ENCODE measurements at regions not wholly inside any gene's neighbourhood (a gene's known extent, or its start where the extent isn't known, plus 50 kb on each side); places are given as distances from the start of the nearest gene placed in this dataset.

DNA sequence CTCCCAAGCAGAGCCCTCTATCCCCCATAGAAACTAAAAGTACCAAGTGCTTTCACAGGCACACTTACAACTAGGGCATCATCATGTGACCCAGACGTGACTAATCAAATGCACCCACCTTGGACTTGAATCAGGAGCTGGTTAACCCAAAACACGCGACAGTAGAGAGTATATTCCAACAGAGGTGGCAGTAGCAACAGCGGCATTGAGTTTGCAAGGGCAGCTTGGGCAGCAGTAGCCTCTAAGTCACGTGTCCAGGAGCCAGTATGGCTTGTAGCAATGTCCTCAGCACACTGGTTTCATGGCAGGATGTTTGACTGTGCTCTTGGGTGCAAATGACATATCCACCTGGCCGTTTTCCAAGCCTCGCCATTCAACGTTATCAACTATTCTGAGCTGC, 73.4 kb upstream of the DNAH5 start:
- H3K9me3 ChIP-seq = peaks cover 0 to 4% (median 0%) of the 10 kb centered on the region in 8 donors
- WGBS, 5 donors = 72 to 77% (median 74%) methylated on average over 8 of the region's 8 CpGs
- TF ChIP-seq POLR2A (IDR thresholded peaks at IDR 0.05) = no peak
- TF ChIP-seq, protein P1, sequence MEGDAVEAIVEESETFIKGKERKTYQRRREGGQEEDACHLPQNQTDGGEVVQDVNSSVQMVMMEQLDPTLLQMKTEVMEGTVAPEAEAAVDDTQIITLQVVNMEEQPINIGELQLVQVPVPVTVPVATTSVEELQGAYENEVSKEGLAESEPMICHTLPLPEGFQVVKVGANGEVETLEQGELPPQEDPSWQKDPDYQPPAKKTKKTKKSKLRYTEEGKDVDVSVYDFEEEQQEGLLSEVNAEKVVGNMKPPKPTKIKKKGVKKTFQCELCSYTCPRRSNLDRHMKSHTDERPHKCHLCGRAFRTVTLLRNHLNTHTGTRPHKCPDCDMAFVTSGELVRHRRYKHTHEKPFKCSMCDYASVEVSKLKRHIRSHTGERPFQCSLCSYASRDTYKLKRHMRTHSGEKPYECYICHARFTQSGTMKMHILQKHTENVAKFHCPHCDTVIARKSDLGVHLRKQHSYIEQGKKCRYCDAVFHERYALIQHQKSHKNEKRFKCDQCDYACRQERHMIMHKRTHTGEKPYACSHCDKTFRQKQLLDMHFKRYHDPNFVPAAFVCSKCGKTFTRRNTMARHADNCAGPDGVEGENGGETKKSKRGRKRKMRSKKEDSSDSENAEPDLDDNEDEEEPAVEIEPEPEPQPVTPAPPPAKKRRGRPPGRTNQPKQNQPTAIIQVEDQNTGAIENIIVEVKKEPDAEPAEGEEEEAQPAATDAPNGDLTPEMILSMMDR (IDR thresholded peaks at IDR 0.05 in 8 of 11, conservative IDR thresholded peaks at IDR 0.05 in 3 of 11) = no peak
- TF ChIP-seq POLR2AphosphoS5 (IDR thresholded peaks at IDR 0.05) = no peak
- no peak overlapping the region for H3K27ac ChIP-seq
- no peaks in the 10 kb centered on the region for H3K36me3 ChIP-seq
- intact Hi-C loops (cut with DNase I; ENCODE audit: low total_unique reads) = no loop called here
- H3K27me3 ChIP-seq (replicated peaks in 1 of 7) = peaks cover 0 to 48% (median 0%) of the 10 kb centered on the region in 7 donors
- H3K4me3 ChIP-seq = no peak overlapping the region
- no peak for DNase-seq
- no peaks in the 10 kb centered on the region for H3K4me1 ChIP-seq

DNA sequence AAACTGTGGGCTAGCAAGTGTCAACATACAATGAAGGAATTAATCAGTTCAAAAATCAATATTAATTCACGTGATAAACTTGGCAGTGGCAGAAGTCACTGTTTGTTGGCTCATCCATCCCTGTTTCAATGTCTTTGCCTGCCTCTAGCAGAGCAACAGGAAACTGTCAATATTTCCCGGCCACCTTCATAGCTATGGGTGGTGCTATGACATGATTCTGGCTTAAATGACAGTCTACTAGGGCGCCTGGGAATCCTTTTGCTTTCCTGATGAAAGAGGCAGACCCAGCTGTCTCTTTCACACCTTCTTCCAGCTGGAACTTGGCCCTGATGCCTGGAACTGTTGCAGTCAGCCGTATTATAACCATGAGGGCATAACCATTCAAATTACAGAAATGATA, 72.1 kb upstream of the DNAH5 start:
- no peak for DNase-seq
- intact Hi-C loops (cut with DNase I; ENCODE audit: low total_unique reads) = no loop called here
- TF ChIP-seq POLR2AphosphoS5 (IDR thresholded peaks at IDR 0.05) = no peak
- TF ChIP-seq POLR2A (IDR thresholded peaks at IDR 0.05) = no peak
- TF ChIP-seq, protein P1 (IDR thresholded peaks at IDR 0.05 in 8 of 11, conservative IDR thresholded peaks at IDR 0.05 in 3 of 11) = no peak
- Histone ChIP-seq H3K36me3 (no peaks in the 10 kb centered on the region), H3K4me3 (no peak overlapping the region), H3K9me3 (peaks cover 0 to 4% (median 0%) of the 10 kb centered on the region in 8 donors), H3K4me1 (peaks cover 0 to 8% (median 5%) of the 10 kb centered on the region in 6 donors), H3K27ac (no peak overlapping the region), H3K27me3 (replicated peaks in 1 of 7) (peaks cover 0 to 62% (median 0%) of the 10 kb centered on the region in 7 donors)
- 46 to 68% (median 59%) methylated on average over 4 of the region's 4 CpGs for WGBS, 5 donors

DNA sequence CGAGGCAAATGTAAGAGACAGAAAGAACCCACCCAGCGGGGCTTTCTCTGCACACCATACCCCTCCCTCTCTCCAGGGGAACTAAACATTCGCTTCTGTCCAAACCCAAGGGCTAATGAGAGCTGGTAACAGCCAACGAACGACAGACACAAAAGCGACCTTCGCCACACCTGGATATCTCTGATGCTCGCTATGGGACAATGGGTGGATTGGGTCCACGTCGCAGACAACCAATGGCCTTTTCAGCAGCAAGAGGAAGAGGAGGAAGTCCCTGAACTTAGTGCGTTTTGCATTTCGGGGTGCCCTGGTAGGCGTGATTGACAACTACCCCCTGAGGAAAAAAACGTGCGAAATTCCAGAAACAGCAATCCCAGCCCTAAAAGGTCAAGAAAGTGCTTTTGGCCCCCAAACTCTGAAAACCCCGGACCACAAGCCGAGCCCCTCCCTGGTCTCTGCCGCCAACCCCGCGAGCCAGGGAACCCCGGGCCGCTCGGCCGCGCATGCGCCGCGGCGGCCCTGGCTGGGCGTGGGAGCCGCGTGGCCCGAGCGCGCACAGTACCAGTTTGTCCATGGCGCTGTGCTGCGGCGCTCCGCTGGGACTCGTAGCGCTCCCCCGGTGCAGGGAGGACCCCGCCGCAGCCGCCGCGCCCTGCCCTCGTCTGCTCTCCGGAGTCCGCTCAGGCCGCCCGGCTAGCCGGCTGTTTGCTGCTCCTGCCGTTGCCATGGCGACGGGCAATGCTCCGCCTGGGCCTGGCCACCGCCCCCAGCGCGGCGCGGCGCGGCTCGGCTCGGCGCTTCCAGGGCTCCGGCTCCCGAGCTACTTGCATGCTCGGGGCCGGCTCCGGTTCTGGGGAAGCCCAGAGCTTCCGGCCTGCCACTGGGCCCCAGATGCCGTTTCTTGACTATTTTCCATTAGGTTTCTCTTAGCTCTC, 66.9 kb upstream of the DNAH5 start:
- TF ChIP-seq POLR2AphosphoS5 (IDR thresholded peaks at IDR 0.05) (peak in 2 of 3 donors; percentile 68 to 70), POLR2A (IDR thresholded peaks at IDR 0.05) (no peak)
- TF ChIP-seq, protein P1 (IDR thresholded peaks at IDR 0.05 in 8 of 11, conservative IDR thresholded peaks at IDR 0.05 in 3 of 11) = peak in 1 of 11 experiments; percentile 33
- WGBS, 5 donors = 1 to 3% (median 1%) methylated on average over 53 to 74 of the region's 74 CpGs
- H3K36me3 ChIP-seq = no peaks in the 10 kb centered on the region
- peak overlapping the region; percentile 48 to 90 (median 60) for H3K4me3 ChIP-seq
- H3K27ac ChIP-seq = peak overlapping the region in 5 of 8 donors; percentile 58 to 71 (median 68)
- peaks cover 0 to 51% (median 0%) of the 10 kb centered on the region in 7 donors for H3K27me3 ChIP-seq (replicated peaks in 1 of 7)
- H3K4me1 ChIP-seq = peaks cover 0 to 18% (median 13%) of the 10 kb centered on the region in 6 donors
- intact Hi-C loops (cut with DNase I; ENCODE audit: low total_unique reads) = no loop called here
- no peaks in the 10 kb centered on the region for H3K9me3 ChIP-seq
- peak; percentile 93 for DNase-seq

DNA sequence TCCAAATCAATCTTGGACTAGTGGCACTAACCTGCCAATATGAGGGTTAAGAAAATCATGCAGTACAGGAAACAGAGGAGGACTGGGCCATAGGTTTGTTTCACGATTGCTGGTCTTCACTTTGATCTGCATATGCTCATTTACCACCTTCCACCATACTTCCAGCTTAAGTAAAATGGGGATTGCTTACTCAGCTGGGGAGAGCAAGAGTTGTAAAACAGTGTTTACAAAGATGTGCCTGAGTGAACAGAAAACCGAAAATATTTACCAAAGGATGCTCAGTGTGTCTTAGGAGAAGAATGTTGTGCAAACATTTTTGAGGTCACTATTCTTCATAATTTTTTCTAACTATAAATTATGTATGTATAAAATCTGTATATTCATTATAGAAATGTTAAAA, 65.1 kb upstream of the DNAH5 start:
- H3K4me1 ChIP-seq = peaks cover 0 to 18% (median 13%) of the 10 kb centered on the region in 6 donors
- no peak for DNase-seq
- H3K27ac ChIP-seq = peak overlapping the region in 4 of 8 donors; percentile 50 to 76 (median 62)
- H3K4me3 ChIP-seq = no peak overlapping the region
- intact Hi-C loops (cut with DNase I; ENCODE audit: low total_unique reads) = no loop called here
- no peak for TF ChIP-seq POLR2A (IDR thresholded peaks at IDR 0.05)
- no peak for TF ChIP-seq POLR2AphosphoS5 (IDR thresholded peaks at IDR 0.05)
- TF ChIP-seq, protein P1 (IDR thresholded peaks at IDR 0.05 in 8 of 11, conservative IDR thresholded peaks at IDR 0.05 in 3 of 11) = no peak
- H3K27me3 ChIP-seq (replicated peaks in 1 of 7) = peaks cover 0 to 39% (median 0%) of the 10 kb centered on the region in 7 donors
- H3K36me3 ChIP-seq = no peaks in the 10 kb centered on the region
- no peaks in the 10 kb centered on the region for H3K9me3 ChIP-seq
- 73 to 84% (median 81%) methylated on average over 2 of the region's 2 CpGs for WGBS, 5 donors

All from spleen (tissue), 11 donors.